GM18909 (cell line): ENCODE measurements at regions not wholly inside any gene's neighbourhood (a gene's known extent, or its start where the extent isn't known, plus 50 kb on each side); places are given as distances from the start of the nearest gene placed in this dataset.
"Not testable (repeated sequence)": the region's sequence is repeated elsewhere in the genome, so short reads cannot be mapped to it uniquely, and the experiment has no call there.

ENCODE experiments used
- ATAC-seq: cut with Tn5 transposase; IDR thresholded peaks from one replicate; pipeline ENCODE4 v1.9.1; 2021; ENCODE audit warnings: mild to moderate bottlenecking; ENCODE audit not compliant: unreplicated experiment, poor library complexity

DNA sequence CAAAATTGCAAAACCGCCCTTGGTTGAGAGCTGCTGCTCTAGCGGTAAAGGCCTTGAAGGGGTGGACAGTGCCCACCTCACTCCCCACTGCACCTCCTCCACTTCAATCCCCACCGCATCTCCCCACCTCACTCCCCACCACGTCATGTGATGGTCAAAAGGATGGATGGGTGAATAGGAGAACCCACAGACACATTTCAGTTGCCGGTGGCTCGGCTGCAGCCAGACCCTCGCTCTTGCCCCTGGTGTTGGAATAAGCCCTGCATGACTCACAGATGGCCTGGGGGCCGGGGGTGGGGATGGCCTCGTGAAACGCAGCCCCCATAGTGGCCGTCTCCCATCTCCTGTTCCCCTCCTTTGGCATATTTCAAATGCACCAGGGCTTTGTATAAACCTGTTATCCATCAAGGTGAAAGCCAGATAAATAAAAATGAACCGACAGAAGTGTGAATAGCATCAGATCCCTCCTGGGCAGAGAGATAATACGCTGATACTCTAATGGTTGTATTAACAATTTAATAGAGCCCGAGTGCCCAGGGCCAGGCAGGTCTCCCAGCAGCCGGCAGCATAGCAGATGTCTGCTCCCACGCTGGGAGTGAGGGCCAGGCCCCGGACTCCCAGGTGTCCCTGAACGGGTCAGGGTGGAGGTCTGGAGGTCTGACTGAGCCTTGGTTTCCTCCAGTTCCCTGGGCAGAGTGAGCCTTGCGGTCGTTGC, 300.3 kb downstream of the NPHP4 start:
- ATAC-seq, result no peak

DNA sequence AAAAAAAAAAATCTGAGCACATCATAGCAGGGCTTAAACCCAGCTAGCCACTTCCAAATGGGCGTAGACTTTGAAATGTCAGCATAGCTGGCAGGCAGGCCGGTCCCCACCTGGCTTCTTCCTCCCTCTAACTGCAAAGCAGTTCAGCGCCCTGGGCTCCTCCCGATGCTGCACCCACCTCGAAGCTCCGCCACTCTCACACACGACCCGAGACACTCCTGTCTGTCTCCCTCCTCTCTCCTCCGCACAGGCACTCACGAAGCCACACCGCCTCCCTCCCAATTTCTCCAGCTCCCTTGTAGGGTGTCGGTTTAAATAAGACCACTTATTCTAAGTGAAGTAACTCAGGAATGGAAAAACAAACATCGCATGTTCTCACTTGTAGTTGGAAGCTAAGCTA, 301.3 kb downstream of the NPHP4 start:
- ATAC-seq, result no peak

GRCh38 chr1:5690291-5690690, 301.9 kb downstream of the NPHP4 start:
- no peak for ATAC-seq

- no peak for ATAC-seq
Observed at GRCh38 chr1:5688081-5689077, 303.8 kb downstream of the NPHP4 start.

- ATAC-seq, result no peak
Observed at GRCh38 chr1:5686925-5687706, 305.1 kb downstream of the NPHP4 start.

DNA sequence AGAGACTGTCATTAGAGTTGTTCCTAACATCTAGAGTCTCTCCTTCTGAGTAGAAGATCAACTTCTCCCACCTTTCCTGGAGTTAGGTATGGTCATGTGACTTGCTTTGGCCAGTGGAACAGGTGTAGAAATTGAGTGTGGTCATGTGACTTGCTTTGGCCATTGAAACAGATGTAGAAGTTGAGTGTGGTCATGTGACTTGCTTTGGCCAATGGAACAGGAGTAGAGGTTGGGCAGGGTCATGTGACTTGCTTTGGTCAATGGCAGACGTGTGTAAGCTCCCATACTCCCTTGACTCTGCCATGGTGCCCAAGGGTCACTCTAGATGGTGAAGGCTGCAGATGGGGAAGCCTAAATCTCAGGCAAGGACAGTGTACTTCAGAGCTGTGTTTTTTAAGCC, 306.0 kb downstream of the NPHP4 start:
- no peak for ATAC-seq

DNA sequence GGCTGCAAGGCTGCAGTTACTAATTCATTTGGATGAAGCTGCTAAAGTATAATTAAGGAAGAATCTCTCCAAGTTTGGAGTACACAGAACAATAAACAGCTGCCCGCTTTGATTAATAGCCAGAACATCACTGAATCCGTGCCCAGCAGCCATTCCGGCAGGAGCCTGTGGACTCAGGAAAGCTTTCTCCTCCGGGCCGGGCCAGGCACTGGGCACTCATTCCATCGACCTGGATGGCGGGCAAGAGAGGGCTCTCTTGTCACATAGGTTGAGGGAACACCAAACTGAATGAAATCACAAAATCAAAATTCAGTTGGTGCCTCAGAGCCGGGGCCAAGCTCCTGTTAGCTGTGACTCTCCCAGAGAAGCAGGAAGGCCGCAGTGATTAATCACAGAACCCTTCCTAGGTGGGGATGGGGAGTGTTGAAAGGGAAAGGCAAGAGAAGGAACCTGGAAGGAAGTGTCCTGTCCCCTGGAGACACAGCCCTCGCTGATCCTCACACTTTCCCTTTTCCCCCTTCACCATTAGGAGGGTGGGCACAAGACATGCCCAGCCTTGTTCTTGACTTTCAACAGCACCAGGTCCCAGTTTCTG, 306.7 kb downstream of the NPHP4 start:
- ATAC-seq, result no peak

DNA sequence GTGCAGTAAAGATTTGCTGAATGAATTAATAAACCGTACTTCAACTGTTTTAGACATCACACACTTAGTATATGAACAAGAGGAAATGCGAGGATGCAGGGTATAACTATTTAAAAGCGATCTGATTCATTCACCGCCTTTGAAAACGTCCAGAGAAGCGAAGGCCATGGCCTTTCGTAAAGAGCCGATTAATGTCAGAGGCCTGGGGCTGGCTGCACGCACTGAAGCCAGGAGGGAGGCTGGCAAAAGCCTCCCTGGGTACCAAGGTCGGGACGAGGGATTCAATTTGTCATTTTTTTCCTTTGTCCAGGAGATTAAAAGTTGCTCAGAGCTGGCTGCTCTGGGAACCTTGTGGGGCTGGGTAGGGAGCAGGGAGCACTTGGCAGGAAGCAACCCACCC, 307.4 kb downstream of the NPHP4 start:
- no peak for ATAC-seq

GRCh38 chr1:5683446-5683845, 308.8 kb downstream of the NPHP4 start:
- ATAC-seq, result no peak

GRCh38 chr1:5682626-5683225, 309.5 kb downstream of the NPHP4 start:
- no peak for ATAC-seq

GRCh38 chr1:5681654-5682053, 310.6 kb downstream of the NPHP4 start:
- ATAC-seq, result no peak

DNA sequence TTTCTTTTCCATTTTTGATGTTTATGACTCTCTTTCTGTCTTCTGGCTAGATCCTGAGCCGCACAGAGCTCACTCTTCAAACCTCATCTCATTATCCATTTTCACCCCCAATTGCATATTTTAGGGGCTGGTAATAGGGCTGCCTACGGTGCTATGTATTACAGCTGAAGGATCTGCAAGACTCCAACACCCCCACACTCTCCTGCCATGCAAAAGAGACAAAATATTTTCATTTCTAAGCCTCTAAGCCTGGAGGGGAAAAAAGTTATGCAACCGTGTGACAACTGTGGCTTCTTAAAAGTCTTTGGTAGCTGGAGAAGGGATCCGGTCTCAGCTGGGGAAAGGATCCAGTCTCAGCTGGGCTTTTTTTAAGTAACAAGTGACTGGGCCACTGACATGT, 311.6 kb downstream of the NPHP4 start:
- ATAC-seq, result no peak

DNA sequence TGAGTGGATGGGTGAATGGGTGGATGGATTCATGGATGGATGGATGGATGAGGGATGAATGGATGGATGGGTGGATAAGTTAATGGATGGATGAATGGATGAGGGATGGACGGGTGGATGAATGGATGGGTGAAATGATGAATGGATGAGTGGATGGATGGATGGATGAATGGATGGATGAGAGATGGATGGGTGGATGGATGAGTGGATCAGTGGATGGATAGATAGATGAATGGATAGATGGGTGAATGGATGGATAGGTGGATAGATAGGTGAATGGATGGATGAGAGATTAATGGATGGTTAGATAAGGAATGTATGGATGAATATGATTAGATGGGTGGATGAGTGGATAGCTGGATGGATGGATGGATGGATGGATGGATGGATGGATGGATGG, 313.5 kb downstream of the NPHP4 start:
- no peak for ATAC-seq

- ATAC-seq, result not testable (repeated sequence)
Observed at GRCh38 chr1:5672355-5672754, 319.9 kb downstream of the NPHP4 start.

DNA sequence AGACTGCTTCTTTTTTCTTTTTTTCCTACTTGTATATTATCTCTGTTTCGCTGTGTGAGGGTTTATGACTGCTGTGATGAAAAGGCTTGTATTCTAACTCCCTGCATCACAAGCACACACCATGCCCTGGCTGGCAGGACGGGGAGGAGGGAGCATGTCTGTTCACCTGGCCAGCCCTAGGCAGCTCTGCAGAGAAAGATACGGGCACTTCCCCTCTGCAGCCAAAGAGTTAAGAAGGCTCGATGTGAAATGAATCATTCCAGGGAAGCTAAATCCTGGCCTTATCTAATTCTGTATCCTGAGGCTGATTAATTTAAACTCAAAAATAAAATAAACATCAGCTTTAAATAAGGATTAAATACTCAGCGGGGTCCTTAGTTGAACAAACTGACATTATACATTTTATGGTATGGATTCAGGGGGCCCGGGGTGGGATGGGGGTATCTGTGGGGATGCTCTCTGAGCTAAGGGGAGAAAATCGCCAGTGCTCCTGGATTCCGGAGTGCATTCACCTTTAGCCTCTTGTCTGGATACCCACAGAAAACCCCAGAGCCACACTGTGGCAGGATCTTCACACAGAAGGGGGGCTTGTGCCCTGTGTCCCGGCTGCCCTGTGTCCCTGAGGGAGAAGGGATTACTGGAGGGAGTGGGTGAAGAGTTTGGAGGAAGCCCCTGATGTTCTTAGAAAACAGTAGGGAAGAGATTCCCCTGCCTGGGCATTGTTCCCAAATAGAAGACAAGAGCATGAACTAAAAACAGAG, 321.5 kb downstream of the NPHP4 start:
- no peak for ATAC-seq

DNA sequence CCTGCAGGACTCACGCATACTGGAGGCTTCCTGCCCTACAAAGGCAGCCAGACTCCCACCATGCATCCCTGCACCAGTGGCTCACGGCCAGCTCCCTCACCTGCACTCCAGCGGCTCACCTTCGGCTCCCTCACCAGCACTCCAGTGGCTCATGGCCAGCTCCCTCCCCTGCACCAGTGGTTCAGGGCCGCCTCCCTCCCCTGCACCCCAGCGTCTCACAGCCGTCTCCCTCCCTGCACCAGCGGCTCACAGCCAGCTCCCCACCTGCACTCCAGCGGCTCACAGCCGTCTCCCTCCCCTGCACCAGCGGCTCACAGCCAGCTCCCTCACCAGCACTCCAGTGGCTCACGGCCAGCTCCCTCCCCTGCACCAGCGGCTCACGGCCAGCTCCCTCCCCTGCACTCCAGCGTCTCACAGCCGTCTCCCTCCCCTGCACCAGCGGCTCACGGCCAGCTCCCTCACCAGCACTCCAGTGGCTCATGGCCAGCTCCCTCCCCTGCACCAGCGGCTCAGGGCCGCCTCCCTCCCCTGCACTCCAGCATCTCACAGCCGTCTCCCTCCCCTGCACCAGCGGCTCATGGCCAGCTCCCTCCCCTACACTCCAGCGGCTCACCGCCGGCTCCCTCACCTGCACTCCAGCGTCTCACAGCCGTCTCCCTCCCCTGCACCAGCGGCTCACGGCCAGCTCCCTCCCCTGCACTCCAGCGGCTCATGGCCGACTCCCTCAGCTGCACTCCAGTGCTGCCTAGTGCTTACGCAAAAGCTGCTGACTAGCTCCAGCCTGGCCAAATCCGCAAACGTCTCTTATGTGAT, 324.5 kb downstream of the NPHP4 start:
- ATAC-seq, result no peak

GRCh38 chr1:5664906-5665875, 327.0 kb downstream of the NPHP4 start:
- ATAC-seq, result no peak
